NT2/D1 (cell line): ENCODE measurements at regions not wholly inside any gene's neighbourhood (a gene's known extent, or its start where the extent isn't known, plus 50 kb on each side); places are given as distances from the start of the nearest gene placed in this dataset.

Source experiments
- DNase-seq: peaks from one replicate; pipeline ENCODE4 v3.0.0-alpha.2; 2011; ENCODE audit warnings: low read depth, low spot score
- H3K27me3 ChIP-seq: 2 replicates; pipeline ENCODE4 v1.6.0; 2011; ENCODE audit warnings: mild to moderate bottlenecking; ENCODE audit not compliant: insufficient read length, insufficient read depth
- H3K36me3 ChIP-seq: 2 replicates; pipeline ENCODE4 v1.6.1; 2011; ENCODE audit warnings: mild to moderate bottlenecking, low read length, mixed read lengths; ENCODE audit not compliant: insufficient read depth, insufficient read length
- H3K4me1 ChIP-seq: 2 replicates; pipeline ENCODE4 v1.5.1; 2011; ENCODE audit not compliant: insufficient read depth, insufficient read length
- H3K4me3 ChIP-seq: 2 replicates; pipeline ENCODE4 v1.5.1; 2011; ENCODE audit warnings: low read depth; ENCODE audit not compliant: insufficient read length
- H3K9ac ChIP-seq: 2 replicates; pipeline ENCODE4 v1.6.0; 2011; ENCODE audit warnings: low read depth; ENCODE audit not compliant: insufficient read length
- H3K9me3 ChIP-seq: 2 replicates; pipeline ENCODE4 v1.5.1; 2011; ENCODE audit warnings: mild to moderate bottlenecking, low read length; ENCODE audit not compliant: insufficient read depth
- SUZ12 ChIP-seq: IDR thresholded peaks from 2 replicates; pipeline ENCODE4 v1.6.1; 2011; ENCODE audit not compliant: insufficient read length, insufficient read depth; ENCODE audit errors: extremely low read depth
- YY1 ChIP-seq: IDR thresholded peaks from 2 replicates; pipeline ENCODE4 v1.6.1; 2011; ENCODE audit not compliant: insufficient read length, insufficient read depth
- ZNF274 ChIP-seq: IDR thresholded peaks from 2 replicates; pipeline ENCODE4 v1.6.1; 2011; ENCODE audit warnings: mild to moderate bottlenecking, low read depth, low read length

DNA sequence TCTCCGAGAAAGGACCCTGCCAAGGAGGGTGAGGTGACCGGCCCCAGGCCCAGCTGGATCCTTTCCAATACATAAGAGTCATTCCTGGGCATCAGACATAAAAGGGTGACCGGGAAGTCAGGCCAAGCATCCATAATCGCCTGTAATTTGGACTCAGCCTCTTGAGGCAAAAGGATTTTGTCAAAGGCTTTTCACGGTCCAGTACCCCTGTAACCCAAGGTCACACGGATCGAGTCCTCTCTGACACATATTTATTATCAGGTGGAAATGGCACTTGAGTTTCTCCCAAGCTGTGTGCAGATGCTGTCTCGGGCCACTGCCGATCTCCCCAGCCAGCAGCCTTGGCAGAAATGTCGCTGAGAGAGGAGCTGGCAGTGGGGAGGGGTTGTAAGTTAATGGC lies 556.5 kb downstream of the MN1 start:
- no peak for DNase-seq
- Histone ChIP-seq H3K27me3 (no peaks in the 10 kb centered on the region), H3K9me3 (no peaks in the 10 kb centered on the region), H3K36me3 (no peaks in the 10 kb centered on the region), H3K4me1 (no peaks in the 10 kb centered on the region), H3K9ac (no peak overlapping the region), H3K4me3 (no peak overlapping the region)
- TF ChIP-seq YY1: no peak
- TF ChIP-seq ZNF274: no peak
- TF ChIP-seq SUZ12: no peak

GRCh38 chr22:27246558-27246957 lies 555.0 kb downstream of the MN1 start:
- Histone ChIP-seq H3K4me1 (no peaks in the 10 kb centered on the region), H3K27me3 (no peaks in the 10 kb centered on the region), H3K9me3 (no peaks in the 10 kb centered on the region), H3K36me3 (no peaks in the 10 kb centered on the region), H3K9ac (no peak overlapping the region), H3K4me3 (no peak overlapping the region)
- DNase-seq: no peak
- no peak for TF ChIP-seq ZNF274
- TF ChIP-seq SUZ12: no peak
- TF ChIP-seq YY1: no peak

GRCh38 chr22:27247701-27248434 lies 553.7 kb downstream of the MN1 start:
- Histone ChIP-seq H3K36me3 (no peaks in the 10 kb centered on the region), H3K9me3 (no peaks in the 10 kb centered on the region), H3K27me3 (no peaks in the 10 kb centered on the region), H3K9ac (no peak overlapping the region), H3K4me3 (no peak overlapping the region), H3K4me1 (no peaks in the 10 kb centered on the region)
- DNase-seq: no peak
- no peak for TF ChIP-seq YY1

DNA sequence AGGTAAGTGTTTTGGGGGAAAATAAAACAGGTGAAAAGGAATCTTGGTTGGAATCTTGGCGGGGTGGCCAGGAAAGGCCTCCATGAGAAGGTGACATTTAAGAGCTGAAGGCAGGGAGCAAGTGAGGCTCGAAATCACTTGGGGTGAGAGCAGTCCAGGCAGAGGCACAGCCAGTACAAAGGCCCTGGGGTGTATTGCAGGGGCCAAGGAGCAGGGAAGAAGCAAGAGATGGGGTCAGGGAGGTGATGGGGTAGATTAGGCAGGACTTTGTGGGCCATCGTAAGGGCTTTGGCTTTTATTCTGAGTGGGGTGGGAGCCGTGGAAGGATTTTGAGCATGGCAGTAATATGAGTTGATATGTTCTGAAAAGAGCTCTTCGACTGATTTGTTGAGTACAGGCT lies 551.1 kb downstream of the MN1 start:
- no peak for DNase-seq
- Histone ChIP-seq H3K4me3 (no peak overlapping the region), H3K27me3 (no peaks in the 10 kb centered on the region), H3K9me3 (peaks cover 10% of the 10 kb centered on the region), H3K4me1 (no peaks in the 10 kb centered on the region), H3K9ac (no peak overlapping the region), H3K36me3 (no peaks in the 10 kb centered on the region)
- TF ChIP-seq YY1 (no peak), ZNF274 (no peak), SUZ12 (no peak)

DNA sequence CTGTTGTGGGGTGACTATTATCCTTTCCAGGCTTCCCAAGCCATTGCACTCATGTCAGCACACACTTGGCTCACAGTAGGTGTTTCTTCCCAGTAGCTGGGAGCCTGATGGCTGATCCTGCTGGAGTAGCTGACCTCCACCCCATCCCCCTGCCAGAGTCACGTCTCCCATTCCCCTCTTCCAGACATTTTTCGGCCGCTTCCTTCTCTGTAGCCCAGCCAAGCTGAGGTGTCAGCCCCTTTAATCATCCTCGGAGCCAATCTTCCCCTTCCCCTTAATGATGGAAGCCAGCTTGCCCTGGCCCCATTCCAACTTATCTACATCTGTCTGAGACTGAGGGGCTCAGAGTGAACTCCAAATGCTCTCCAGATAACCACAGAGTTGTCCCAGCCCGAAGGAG lies 550.7 kb downstream of the MN1 start:
- peaks cover 14% of the 10 kb centered on the region for H3K9me3 ChIP-seq
- H3K4me1 ChIP-seq: no peaks in the 10 kb centered on the region
- no peak for DNase-seq
- no peak overlapping the region for H3K9ac ChIP-seq
- H3K36me3 ChIP-seq: no peaks in the 10 kb centered on the region
- H3K27me3 ChIP-seq: no peaks in the 10 kb centered on the region
- no peak overlapping the region for H3K4me3 ChIP-seq
- no peak for TF ChIP-seq SUZ12
- TF ChIP-seq YY1: no peak
- no peak for TF ChIP-seq ZNF274

DNA sequence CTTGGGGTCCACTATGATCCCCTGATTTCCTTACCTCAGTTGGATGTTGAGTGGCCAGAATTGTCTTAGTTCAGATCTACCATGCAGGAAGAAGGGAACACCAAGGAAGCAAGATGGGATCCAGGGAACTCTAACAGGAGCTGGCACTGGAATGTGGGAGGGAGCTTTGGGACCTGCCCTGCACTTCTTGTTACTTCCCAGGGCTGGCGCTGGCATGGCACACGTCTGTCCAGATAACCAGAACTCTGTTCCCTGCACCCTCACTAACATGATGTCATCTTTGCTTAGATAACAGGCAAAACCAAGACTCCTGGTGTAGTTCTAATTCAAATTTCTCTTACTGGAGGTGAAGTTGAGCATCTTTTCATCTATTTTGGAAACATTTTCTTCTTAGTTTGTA lies 550.0 kb downstream of the MN1 start:
- DNase-seq: no peak
- no peak for TF ChIP-seq ZNF274
- TF ChIP-seq SUZ12: no peak
- TF ChIP-seq YY1: no peak
- Histone ChIP-seq H3K9me3 (peaks cover 19% of the 10 kb centered on the region), H3K36me3 (no peaks in the 10 kb centered on the region), H3K4me3 (no peak overlapping the region), H3K9ac (no peak overlapping the region), H3K27me3 (no peaks in the 10 kb centered on the region), H3K4me1 (no peaks in the 10 kb centered on the region)

GRCh38 chr22:27252282-27253049 lies 549.1 kb downstream of the MN1 start:
- TF ChIP-seq ZNF274 (no peak), YY1 (no peak), SUZ12 (no peak)
- H3K4me3 ChIP-seq: no peak overlapping the region
- H3K27me3 ChIP-seq: no peaks in the 10 kb centered on the region
- H3K9ac ChIP-seq: no peak overlapping the region
- no peaks in the 10 kb centered on the region for H3K36me3 ChIP-seq
- no peak for DNase-seq
- peaks cover 19% of the 10 kb centered on the region for H3K9me3 ChIP-seq
- no peaks in the 10 kb centered on the region for H3K4me1 ChIP-seq
